K562 (cell line): ENCODE measurements at regions not wholly inside any gene's neighbourhood (a gene's known extent, or its start where the extent isn't known, plus 50 kb on each side); places are given as distances from the start of the nearest gene placed in this dataset.

ENCODE experiments used
- ATAC-seq: fragments of 200-7000 bp; cut with Tn5 transposase; 3 replicates; pipeline ENCODE4 v1.9.1; 2020; ENCODE audit warnings: moderate library complexity
- BruUV-seq: library from RNA; stranded (reverse); fragments of 400-500 nt; replicated peaks from 2 replicates; lab custom pipeline; 2021; lab: Mats Ljungman, UMichigan
- CTCF ChIA-PET: fragments of 300-600 bp; formaldehyde crosslinking; extraction: SDS; loops from one replicate; lab custom pipeline; 2021; ENCODE audit warnings: low intra/inter-chr PET ratio; lab: Yijun Ruan, JAX
- POLR2A ChIA-PET: fragments of 300-600, 350-650 bp; sonication (Branson Sonifier 250); formaldehyde crosslinking; extraction: SDS; loops from one replicate; lab custom pipeline; 2021; ENCODE audit warnings: antibody characterized with exemption, inconsistent platforms; lab: Yijun Ruan, JAX
- DNase-seq, 4 experiments: peaks; one replicate each; pipeline versions ENCODE4 v3.0.0 to v3.0.0-alpha.2; 2011 to 2018; ENCODE audit warnings: low spot score in 3 of 4, mixed read lengths in 3 of 4; ENCODE audit errors: extremely low read depth in 1 of 4
- FAIRE-seq: peaks from 2 replicates; lab custom pipeline; 2011; peaks lifted over from hg19 to GRCh38; lab: Jason Lieb, UNC
- H2AFZ ChIP-seq: 2 replicates; pipeline ENCODE4 v1.6.0; 2011; ENCODE audit warnings: low read depth, low read length, control low read depth, inconsistent platforms
- H3K27ac ChIP-seq: fragments of 200-600 bp; 3 replicates; pipeline ENCODE4 v1.8.0; 2011; ENCODE audit warnings: low read depth, mild to moderate bottlenecking, control low read depth, inconsistent platforms, low read length, moderate library complexity, mixed read lengths; ENCODE audit errors: extremely low read depth
- H3K27me3 ChIP-seq, 2 experiments: fragments of 300-600 bp in 1 of 2; 2 replicates in 1 of 2; 3 replicates in 1 of 2; pipeline versions ENCODE4 v1.6.0 to v1.8.0; 2011; ENCODE audit warnings: inconsistent platforms in 2 of 2, low read length in 2 of 2, mild to moderate bottlenecking in 1 of 2, mixed read lengths in 1 of 2, moderate library complexity in 1 of 2; ENCODE audit not compliant: control insufficient read depth in 2 of 2, insufficient read depth in 2 of 2
- H3K36me3 ChIP-seq: fragments of 300-600 bp; 3 replicates; pipeline ENCODE4 v1.8.0; 2011; ENCODE audit warnings: mild to moderate bottlenecking, low read length, inconsistent platforms; ENCODE audit not compliant: control insufficient read depth, insufficient read depth
- H3K4me1 ChIP-seq, 2 experiments: fragments of 200-600 bp in 1 of 2; replicated peaks in 1 of 2; 2 replicates in 1 of 2; 3 replicates in 1 of 2; pipeline versions ENCODE4 v1.5.1 to v1.8.0; 2011; ENCODE audit warnings: inconsistent platforms in 2 of 2, low read length in 2 of 2, mild to moderate bottlenecking in 1 of 2, mixed read lengths in 1 of 2, moderate library complexity in 1 of 2; ENCODE audit not compliant: control insufficient read depth in 2 of 2, insufficient read depth in 2 of 2
- H3K4me2 ChIP-seq: 2 replicates; pipeline ENCODE4 v1.6.1; 2011; ENCODE audit warnings: low read length, control low read depth, inconsistent platforms, mixed read lengths; ENCODE audit not compliant: insufficient read depth
- H3K4me3 ChIP-seq: fragments of 200-600 bp; sonication (generic), shearing (Covaris generic); 2 replicates; pipeline ENCODE4 v1.5.1; 2016; ENCODE audit warnings: control low read depth, inconsistent platforms
- H3K79me2 ChIP-seq: fragments of 200-600 bp; 3 replicates; pipeline ENCODE4 v1.8.0; 2011; ENCODE audit warnings: low read length, inconsistent platforms; ENCODE audit not compliant: control insufficient read depth, insufficient read depth
- H3K9ac ChIP-seq, 2 experiments: 2 replicates each; pipeline versions ENCODE4 v1.6.0 to v1.6.1; 2011; ENCODE audit warnings: low read depth in 2 of 2, low read length in 2 of 2, control low read depth in 1 of 2, inconsistent platforms in 1 of 2, mild to moderate bottlenecking in 1 of 2, mixed read lengths in 1 of 2; ENCODE audit not compliant: insufficient read depth in 1 of 2
- H3K9me1 ChIP-seq: one replicate; pipeline ENCODE4 v1.6.0; 2011; ENCODE audit warnings: inconsistent platforms, mild to moderate bottlenecking, low read length, moderate library complexity; ENCODE audit not compliant: control insufficient read depth, insufficient read depth
- H3K9me3 ChIP-seq: replicated peaks from 2 replicates; pipeline ENCODE4 v1.5.1; 2011; ENCODE audit warnings: low read depth, low read length, inconsistent platforms; ENCODE audit not compliant: control insufficient read depth, insufficient read depth
- H4K20me1 ChIP-seq: replicated peaks from 2 replicates; pipeline ENCODE4 v1.6.1; 2011; ENCODE audit warnings: low read length, inconsistent platforms, mixed read lengths; ENCODE audit not compliant: control insufficient read depth, insufficient read depth
- CTCFL ChIP-seq: IDR thresholded peaks from 2 replicates; pipeline ENCODE4 v1.6.1; 2011; ENCODE audit warnings: borderline replicate concordance, low read depth, mild to moderate bottlenecking, moderate library complexity, low read length; ENCODE audit not compliant: insufficient read depth, poor library complexity, severe bottlenecking
- ZSCAN32 ChIP-seq: fragments of 450-650 bp; formaldehyde crosslinking; IDR thresholded peaks from 2 replicates; pipeline ENCODE4 v1.4.0; 2020; ENCODE audit warnings: mild to moderate bottlenecking, moderate library complexity
- WGBS: fragments of 100-300 bp; shearing (Covaris generic); methylation state at CpG from one replicate; pipeline ENCODE4 v1.1.6; 2016; ENCODE audit warnings: low coverage, mixed read lengths; ENCODE audit not compliant: insufficient coverage; ENCODE audit errors: missing lambda C conversion rate; 5-methylcytosine and 5-hydroxymethylcytosine counted together
- in situ Hi-C: fragments of 300-500 bp; cut with MboI; formaldehyde crosslinking; loops from 4 replicates; pipeline ENCODE4 v1.15.0; 2018; ENCODE audit warnings: inconsistent platforms, mixed read lengths
- intact Hi-C: fragments of 100-400 bp; cut with micrococcal nuclease; formaldehyde crosslinking; loops from 2 replicates; pipeline ENCODE4 v1.14.2; 2022

DNA sequence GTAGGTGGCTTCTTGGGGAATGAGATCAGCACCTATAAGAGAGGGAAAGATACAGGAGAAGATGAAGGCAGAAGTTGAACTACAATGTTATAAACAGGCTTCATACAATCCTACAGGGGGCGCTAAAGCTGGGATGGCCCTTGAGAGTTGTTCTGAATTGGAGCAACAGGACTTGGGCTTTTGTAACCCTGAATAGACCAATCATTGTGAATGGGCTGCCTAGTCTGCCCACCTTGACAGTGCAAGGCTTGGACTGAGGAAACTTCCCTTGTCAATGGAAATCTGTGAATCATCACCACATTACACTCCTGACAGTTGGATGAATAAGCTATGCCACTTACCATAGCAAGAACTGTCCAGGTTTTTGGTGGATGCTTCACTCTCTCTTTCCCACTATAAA is 306.1 kb downstream of the KCNC2 start:
- no peak for FAIRE-seq

More for the DNA sequence above, 306.1 kb downstream of the KCNC2 start:
- H3K79me2 ChIP-seq: no peaks in the 10 kb centered on the region
- in situ Hi-C loops (no loop called here), intact Hi-C loops (no loop called here)
- peak in 1 of 4 experiments; percentile 4 for DNase-seq
- no peaks in the 10 kb centered on the region for H3K9me3 ChIP-seq
- WGBS: 0% methylated on average over 1 of the region's 1 CpG
- no peaks in the 10 kb centered on the region for H3K4me1 ChIP-seq
- TF ChIP-seq ZSCAN32 (CRISPR knock-in tag): no peak
- peak; percentile 40 for TF ChIP-seq CTCFL
- H3K9ac ChIP-seq: no peak overlapping the region
- CTCF ChIA-PET: no interaction called here
- H4K20me1 ChIP-seq: no peaks in the 10 kb centered on the region
- H3K4me3 ChIP-seq: no peak overlapping the region
- H2AFZ ChIP-seq: no peak overlapping the region
- H3K4me2 ChIP-seq: no peak overlapping the region
- no TSS peak for BruUV-seq
- H3K9me1 ChIP-seq: no peaks in the 10 kb centered on the region
- no peak for ATAC-seq
- no peak overlapping the region for H3K27ac ChIP-seq
- no peaks in the 10 kb centered on the region for H3K27me3 ChIP-seq
- no peaks in the 10 kb centered on the region for H3K36me3 ChIP-seq
- POLR2A ChIA-PET: no interaction called here
